ENCODE measurements at regions not wholly inside any gene's neighbourhood (a gene's known extent, or its start where the extent isn't known, plus 50 kb on each side); places are given as distances from the start of the nearest gene placed in this dataset.

DNA sequence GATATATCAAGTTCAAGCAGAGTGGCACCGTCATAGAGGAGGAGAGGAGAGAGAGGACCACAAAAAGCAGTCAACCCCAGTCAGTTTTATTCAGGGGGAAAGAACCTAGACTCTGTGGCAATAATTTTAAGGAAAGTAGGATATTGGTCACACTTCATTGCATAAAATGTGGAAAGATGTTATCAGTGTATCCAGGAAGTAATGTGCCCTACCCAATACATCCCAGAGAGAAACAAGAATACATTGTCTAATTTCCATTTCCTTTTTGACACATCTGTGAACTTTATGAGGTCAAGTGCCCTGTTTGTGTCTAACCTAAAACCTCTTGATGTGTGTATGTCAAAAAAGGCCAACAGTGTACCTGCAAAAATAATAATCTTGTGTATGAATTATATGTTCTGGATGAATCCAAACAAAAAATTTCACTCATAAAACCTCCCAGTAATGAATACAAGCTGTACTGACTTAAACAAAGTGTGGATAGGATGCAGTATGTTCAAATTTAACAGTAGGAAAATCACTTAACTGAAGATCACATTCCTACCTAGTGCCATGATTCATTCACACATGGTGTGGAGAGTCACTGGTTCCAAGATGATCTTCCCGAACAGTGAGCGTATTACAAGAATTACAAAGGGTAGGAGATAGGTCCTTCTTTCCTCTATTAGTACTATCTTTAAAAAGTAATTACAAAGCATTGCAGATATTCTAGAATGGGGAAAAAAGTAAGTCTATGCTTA lies 712.1 kb upstream of the CXADR start:
- H3K9me3 Mint-ChIP-seq (ENCODE audit: low read depth): peaks cover 19% of the 10 kb centered on the region
- H3K27ac Mint-ChIP-seq (ENCODE audit: unreplicated experiment): no peak overlapping the region
- peaks cover 7% of the 10 kb centered on the region for H3K36me3 Mint-ChIP-seq (ENCODE audit: low read depth)
- peaks cover 18% of the 10 kb centered on the region for H3K4me1 Mint-ChIP-seq (ENCODE audit: low read depth)
- no peak for DNase-seq (ENCODE audit: low spot score)
- no peaks in the 10 kb centered on the region for H3K27me3 Mint-ChIP-seq (ENCODE audit: low read depth)
- H3K4me3 Mint-ChIP-seq (ENCODE audit: unreplicated experiment): no peak overlapping the region
- TF ChIP-seq CTCF (IDR thresholded peaks at IDR 0.05): no peak

- Mint-ChIP-seq H3K27ac (ENCODE audit: unreplicated experiment) (no peak overlapping the region), H3K4me3 (ENCODE audit: unreplicated experiment) (no peak overlapping the region), H3K9me3 (ENCODE audit: low read depth) (no peaks in the 10 kb centered on the region)
These were observed 701.8 kb upstream of the CXADR start for GRCh38 chr21:16811011-16811410.

DNA sequence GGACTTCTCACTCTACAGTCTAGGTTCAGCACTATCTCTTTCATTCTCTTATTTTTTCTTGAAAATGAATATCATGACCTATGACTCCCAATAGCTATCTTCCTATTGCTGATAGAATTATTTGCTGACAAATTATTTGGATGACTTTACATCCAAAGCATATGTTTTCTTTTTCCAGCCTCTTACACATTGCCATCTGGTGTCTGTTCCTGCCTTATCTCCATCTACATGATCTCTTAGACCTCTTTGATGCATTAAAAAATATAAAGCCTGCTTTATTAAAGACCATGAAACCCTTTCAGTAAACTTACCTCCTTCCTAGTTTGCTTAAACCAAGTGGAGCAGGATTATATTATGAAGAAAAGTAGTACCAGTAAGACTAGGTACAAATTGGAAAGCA lies 700.9 kb upstream of the CXADR start:
- no peak overlapping the region for H3K27ac Mint-ChIP-seq (ENCODE audit: unreplicated experiment)

More at GRCh38 chr21:16811011-16811410, 701.8 kb upstream of the CXADR start:
- Mint-ChIP-seq H3K27me3 (ENCODE audit: low read depth) (no peaks in the 10 kb centered on the region), H3K36me3 (ENCODE audit: low read depth) (no peaks in the 10 kb centered on the region), H3K4me1 (ENCODE audit: low read depth) (no peaks in the 10 kb centered on the region)
- no peak for TF ChIP-seq CTCF (IDR thresholded peaks at IDR 0.05)
- DNase-seq (ENCODE audit: low spot score): no peak

GRCh38 chr21:16815243-16815642 lies 697.6 kb upstream of the CXADR start:
- no peak for DNase-seq (ENCODE audit: low spot score)
- Mint-ChIP-seq H3K4me3 (ENCODE audit: unreplicated experiment) (no peak overlapping the region), H3K27ac (ENCODE audit: unreplicated experiment) (no peak overlapping the region), H3K36me3 (ENCODE audit: low read depth) (no peaks in the 10 kb centered on the region), H3K27me3 (ENCODE audit: low read depth) (no peaks in the 10 kb centered on the region), H3K4me1 (ENCODE audit: low read depth) (no peaks in the 10 kb centered on the region), H3K9me3 (ENCODE audit: low read depth) (no peaks in the 10 kb centered on the region)
- no peak for TF ChIP-seq CTCF (IDR thresholded peaks at IDR 0.05)

More for the DNA sequence above, 700.9 kb upstream of the CXADR start:
- no peaks in the 10 kb centered on the region for H3K27me3 Mint-ChIP-seq (ENCODE audit: low read depth)
- no peak for TF ChIP-seq CTCF (IDR thresholded peaks at IDR 0.05)
- H3K4me1 Mint-ChIP-seq (ENCODE audit: low read depth): no peaks in the 10 kb centered on the region
- no peaks in the 10 kb centered on the region for H3K36me3 Mint-ChIP-seq (ENCODE audit: low read depth)
- no peaks in the 10 kb centered on the region for H3K9me3 Mint-ChIP-seq (ENCODE audit: low read depth)
- no peak for DNase-seq (ENCODE audit: low spot score)
- no peak overlapping the region for H3K4me3 Mint-ChIP-seq (ENCODE audit: unreplicated experiment)

DNA sequence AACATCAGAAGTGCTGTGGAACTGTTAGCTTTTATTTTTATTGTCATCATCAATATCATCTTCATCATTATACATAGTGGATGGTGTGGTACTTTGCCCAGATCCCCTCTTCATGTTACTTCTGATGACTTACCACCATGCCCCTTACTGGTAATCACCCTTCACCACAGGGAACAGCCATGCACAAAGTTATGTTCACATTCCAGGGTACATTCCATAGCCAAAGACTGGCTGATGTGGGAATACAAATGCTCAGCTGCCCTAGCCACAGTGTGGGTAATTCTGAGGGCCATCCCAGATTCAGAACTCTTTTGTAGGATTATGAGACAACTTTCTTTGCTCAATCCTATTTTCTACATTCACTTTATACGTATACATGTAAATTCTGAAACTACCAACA lies 691.3 kb upstream of the CXADR start:
- DNase-seq (ENCODE audit: low spot score): no peak
- peaks cover 3% of the 10 kb centered on the region for H3K9me3 Mint-ChIP-seq (ENCODE audit: low read depth)
- no peaks in the 10 kb centered on the region for H3K36me3 Mint-ChIP-seq (ENCODE audit: low read depth)
- H3K27ac Mint-ChIP-seq (ENCODE audit: unreplicated experiment): no peak overlapping the region
- no peak for TF ChIP-seq CTCF (IDR thresholded peaks at IDR 0.05)
- H3K4me3 Mint-ChIP-seq (ENCODE audit: unreplicated experiment): no peak overlapping the region
- H3K27me3 Mint-ChIP-seq (ENCODE audit: low read depth): no peaks in the 10 kb centered on the region
- H3K4me1 Mint-ChIP-seq (ENCODE audit: low read depth): peaks cover 11% of the 10 kb centered on the region

Measured in chondrocyte (in vitro differentiated cells).